GM06990 (cell line): ENCODE measurements at regions not wholly inside any gene's neighbourhood (a gene's known extent, or its start where the extent isn't known, plus 50 kb on each side); places are given as distances from the start of the nearest gene placed in this dataset.
"Not testable (repeated sequence)": the region's sequence is repeated elsewhere in the genome, so short reads cannot be mapped to it uniquely, and the experiment has no call there.

Source experiments
- DNase-seq: peaks from one replicate; pipeline ENCODE4 v3.0.0-alpha.2; 2011; ENCODE audit not compliant: insufficient read length; ENCODE audit errors: extremely low read depth
- H3K27me3 ChIP-seq: replicated peaks from 2 replicates; pipeline ENCODE4 v1.6.0; 2011; ENCODE audit warnings: low read length; ENCODE audit not compliant: control insufficient read depth, insufficient read depth
- H3K36me3 ChIP-seq: 2 replicates; pipeline ENCODE4 v1.5.1; 2011; ENCODE audit warnings: low read length; ENCODE audit not compliant: control insufficient read depth, insufficient read depth
- H3K4me3 ChIP-seq: replicated peaks from 2 replicates; pipeline ENCODE4 v1.5.1; 2011; ENCODE audit warnings: low read depth, mild to moderate bottlenecking, control low read depth, low read length
- CTCF ChIP-seq: IDR thresholded peaks from 2 replicates; pipeline ENCODE4 v1.5.1; 2011; ENCODE audit warnings: low read length, control low read depth, mild to moderate bottlenecking, inconsistent platforms; ENCODE audit not compliant: insufficient read depth, poor library complexity, severe bottlenecking

- no peak for TF ChIP-seq CTCF
Measured at GRCh38 chr18:56443166-56443907, 195.1 kb downstream of the TXNL1 start.

GRCh38 chr18:56438480-56438879, 199.9 kb downstream of the TXNL1 start:
- not testable (repeated sequence) for H3K36me3 ChIP-seq, H3K4me3 ChIP-seq, DNase-seq, H3K27me3 ChIP-seq

More at GRCh38 chr18:56443166-56443907, 195.1 kb downstream of the TXNL1 start:
- Histone ChIP-seq H3K36me3 (no peaks in the 10 kb centered on the region), H3K27me3 (no peaks in the 10 kb centered on the region), H3K4me3 (no peak overlapping the region)
- no peak for DNase-seq

GRCh38 chr18:56436651-56437050, 201.7 kb downstream of the TXNL1 start:
- Histone ChIP-seq H3K27me3 (no peaks in the 10 kb centered on the region), H3K36me3 (no peaks in the 10 kb centered on the region), H3K4me3 (no peak overlapping the region)
- no peak for DNase-seq
- no peak for TF ChIP-seq CTCF

- H3K4me3 ChIP-seq = no peak overlapping the region
- DNase-seq = no peak
- no peaks in the 10 kb centered on the region for H3K27me3 ChIP-seq
- H3K36me3 ChIP-seq = no peaks in the 10 kb centered on the region
- TF ChIP-seq CTCF = peak; percentile 6
Measured at GRCh38 chr18:56433919-56434318, 204.5 kb downstream of the TXNL1 start.

- no peak overlapping the region for H3K4me3 ChIP-seq
- DNase-seq = no peak
- no peak for TF ChIP-seq CTCF
- H3K36me3 ChIP-seq = no peaks in the 10 kb centered on the region
- H3K27me3 ChIP-seq = no peaks in the 10 kb centered on the region
Measured at GRCh38 chr18:56431551-56431950, 206.8 kb downstream of the TXNL1 start.

- Histone ChIP-seq H3K4me3 (no peak overlapping the region), H3K27me3 (no peaks in the 10 kb centered on the region), H3K36me3 (no peaks in the 10 kb centered on the region)
- no peak for DNase-seq
- no peak for TF ChIP-seq CTCF
Measured at GRCh38 chr18:56423626-56424025, 214.8 kb downstream of the TXNL1 start.
